HG03520 (cell line): ENCODE measurements at regions not wholly inside any gene's neighbourhood (a gene's known extent, or its start where the extent isn't known, plus 50 kb on each side); places are given as distances from the start of the nearest gene placed in this dataset.
"Not testable (repeated sequence)": the region's sequence is repeated elsewhere in the genome, so short reads cannot be mapped to it uniquely, and the experiment has no call there.

Source experiments
- ATAC-seq: cut with Tn5 transposase; IDR thresholded peaks from one replicate; pipeline ENCODE4 v1.9.1; 2021; ENCODE audit warnings: mild to moderate bottlenecking, moderate library complexity; ENCODE audit not compliant: unreplicated experiment

- ATAC-seq = not testable (repeated sequence)
Observed at GRCh38 chr4:49226216-49226866, 240.3 kb downstream of the CWH43 start.

- not testable (repeated sequence) for ATAC-seq
Observed at GRCh38 chr4:49227941-49228340, 241.9 kb downstream of the CWH43 start.

DNA sequence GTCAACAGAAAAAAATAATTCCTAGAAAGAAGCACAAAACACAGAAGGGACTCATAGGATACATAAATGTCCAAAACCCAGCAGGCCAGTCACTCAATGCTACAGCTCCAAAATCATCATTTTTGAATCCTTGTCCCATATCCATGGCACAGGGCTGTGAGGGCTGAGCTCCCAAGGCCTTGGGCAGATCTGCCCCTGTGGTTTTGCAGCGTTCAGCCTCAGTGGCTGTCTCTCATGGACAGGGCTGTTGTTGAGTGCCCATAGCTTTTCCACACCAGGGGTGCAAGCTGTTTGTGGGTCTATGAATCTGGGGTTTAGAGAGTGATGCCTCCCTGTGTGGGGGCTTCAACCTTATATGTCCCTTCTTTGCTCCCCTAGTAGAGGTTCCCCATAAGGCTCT, 243.2 kb downstream of the CWH43 start:
- ATAC-seq = not testable (repeated sequence)

GRCh38 chr4:49229713-49230112, 243.6 kb downstream of the CWH43 start:
- ATAC-seq = not testable (repeated sequence)

DNA sequence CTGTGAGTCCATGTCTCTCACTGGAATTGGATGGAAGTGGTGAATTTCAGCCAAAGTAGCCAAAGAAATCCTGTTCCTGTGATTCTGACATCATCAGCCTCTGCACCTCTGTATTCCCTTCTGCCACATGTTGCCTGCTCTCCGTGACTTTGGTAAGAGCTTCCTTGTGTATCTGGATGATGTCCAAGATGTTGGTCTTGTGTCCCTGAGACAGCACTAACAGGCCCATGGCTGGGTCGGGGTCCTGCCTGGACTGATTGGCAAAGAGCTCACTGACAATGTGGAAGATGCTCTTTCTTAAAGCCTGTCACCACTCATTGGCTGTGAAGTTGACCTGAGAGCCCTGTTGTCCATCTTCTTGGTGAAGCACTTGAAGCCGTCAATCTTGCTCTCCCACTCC, 247.3 kb downstream of the CWH43 start:
- not testable (repeated sequence) for ATAC-seq

- not testable (repeated sequence) for ATAC-seq
Observed at GRCh38 chr4:49233749-49234148, 247.7 kb downstream of the CWH43 start.

DNA sequence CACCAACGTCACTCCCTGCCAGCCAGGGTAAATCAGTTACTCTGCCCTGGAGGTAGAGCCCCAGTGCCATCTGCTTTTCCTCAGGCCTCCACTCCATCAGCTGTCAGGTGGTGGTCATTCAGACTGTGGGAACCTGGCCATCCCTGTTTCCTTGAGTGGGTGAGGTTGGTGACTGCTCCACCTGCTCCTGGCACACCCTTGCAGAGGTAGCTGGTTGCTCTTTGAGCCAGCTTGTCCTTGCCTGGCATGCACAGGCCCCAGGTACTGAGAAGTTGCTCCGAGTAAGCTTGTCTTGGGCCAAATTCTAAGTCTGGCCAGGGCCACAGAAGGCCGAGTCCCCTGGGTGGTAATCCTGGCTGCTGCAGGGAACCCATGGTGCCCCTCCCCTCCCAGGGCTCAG, 248.3 kb downstream of the CWH43 start:
- not testable (repeated sequence) for ATAC-seq

GRCh38 chr4:49235413-49236160, 249.5 kb downstream of the CWH43 start:
- not testable (repeated sequence) for ATAC-seq

DNA sequence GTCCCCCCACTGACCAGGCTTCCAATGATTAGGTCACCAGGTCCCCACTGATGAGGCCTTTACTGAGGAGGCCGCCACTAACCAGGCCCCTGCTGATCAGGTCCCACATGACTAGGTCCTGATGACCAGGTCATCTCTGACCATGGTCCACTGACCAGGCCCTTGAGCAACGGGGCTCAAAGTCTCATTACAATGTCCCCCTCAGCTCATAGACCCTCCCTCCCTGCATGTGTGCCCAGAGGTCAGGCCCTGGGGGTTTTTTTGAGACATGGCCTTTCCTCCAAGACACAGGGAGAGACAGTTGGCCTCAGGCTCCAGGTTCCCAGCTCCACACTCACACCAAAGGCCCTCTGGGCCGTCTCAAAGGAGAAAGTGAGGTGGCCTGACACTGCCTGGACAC, 250.4 kb downstream of the CWH43 start:
- ATAC-seq = not testable (repeated sequence)

DNA sequence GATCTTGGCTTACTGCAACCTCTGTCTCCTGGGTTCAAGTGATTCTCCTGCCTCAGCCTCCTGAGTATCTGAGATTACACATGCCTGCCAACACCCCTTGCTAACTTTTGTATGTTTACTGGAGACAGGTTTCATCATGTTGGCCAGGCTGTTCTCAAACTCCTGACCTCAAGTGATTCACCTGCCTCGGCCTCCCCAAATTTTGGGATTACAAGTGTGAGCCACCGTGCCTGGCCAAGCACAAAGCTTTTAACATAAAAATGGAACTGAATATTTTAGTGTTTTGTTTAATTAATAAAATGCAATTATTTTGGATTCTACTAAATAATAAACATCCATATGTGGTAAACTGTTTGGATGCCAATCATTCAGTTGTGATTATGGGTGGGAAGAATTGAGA, 255.2 kb downstream of the CWH43 start:
- not testable (repeated sequence) for ATAC-seq

DNA sequence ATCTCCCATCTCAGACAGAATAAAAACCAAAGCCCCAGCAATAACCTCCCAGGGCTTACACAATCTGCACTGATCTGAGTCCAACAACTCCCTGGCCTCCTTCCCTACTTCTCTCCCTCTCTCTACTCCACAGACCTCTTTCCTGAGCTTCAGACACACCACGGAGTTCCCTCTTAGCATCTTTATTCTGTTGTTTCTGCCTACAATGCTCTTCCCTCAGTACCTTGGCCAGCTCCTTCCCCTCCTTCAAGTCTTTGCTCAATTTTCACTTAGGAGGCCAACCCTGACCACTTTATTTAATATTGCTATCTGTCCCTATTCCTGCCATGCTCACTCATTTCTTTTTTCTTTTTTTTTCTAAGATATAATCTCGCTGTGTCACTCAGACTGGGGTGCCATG, 276.7 kb downstream of the CWH43 start:
- ATAC-seq = not testable (repeated sequence)

- not testable (repeated sequence) for ATAC-seq
Observed at GRCh38 chr4:49270435-49270834, 284.4 kb downstream of the CWH43 start.

- not testable (repeated sequence) for ATAC-seq
Observed at GRCh38 chr4:49270912-49271311, 284.8 kb downstream of the CWH43 start.

- ATAC-seq = not testable (repeated sequence)
Observed at GRCh38 chr4:49285905-49286304, 299.8 kb downstream of the CWH43 start.

DNA sequence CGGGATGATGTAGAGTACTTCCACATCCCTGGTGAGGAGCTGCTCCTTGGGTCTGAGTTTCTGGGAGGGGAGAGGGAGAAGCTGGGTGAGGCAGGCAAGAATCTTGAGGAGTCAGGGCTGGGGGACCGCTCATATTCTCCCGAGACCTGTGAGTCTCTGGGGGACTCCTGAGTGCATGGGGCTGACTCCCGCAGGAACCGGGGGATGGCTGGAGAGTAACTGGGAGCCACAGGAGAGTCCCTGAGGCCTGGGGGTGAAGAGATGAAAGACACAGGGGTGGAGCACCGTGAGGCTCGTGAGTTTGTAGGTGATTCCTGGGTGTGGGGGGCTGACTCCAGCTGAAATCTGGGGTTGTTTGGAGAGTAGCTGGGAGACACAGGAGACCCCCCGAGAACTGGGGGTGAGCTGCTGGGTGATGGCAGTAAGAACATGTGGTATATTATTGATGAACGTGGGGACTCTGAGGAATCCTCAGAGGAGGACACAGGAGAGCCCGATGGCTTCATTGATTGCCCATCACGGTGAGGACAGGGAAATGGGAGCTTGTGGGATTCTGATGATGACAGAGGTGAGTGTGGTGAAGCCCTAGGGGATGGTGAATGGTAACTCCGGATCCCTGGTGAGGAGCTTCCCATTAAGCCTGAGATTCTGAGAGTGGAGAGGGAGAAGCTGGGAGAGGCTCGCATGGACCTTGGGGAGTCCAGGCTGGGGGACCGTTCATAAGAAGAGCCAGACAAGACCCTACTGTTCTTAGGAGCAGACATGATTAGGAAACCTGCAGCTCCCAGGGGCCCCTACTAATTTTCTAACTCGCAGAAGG, 301.1 kb downstream of the CWH43 start:
- not testable (repeated sequence) for ATAC-seq

DNA sequence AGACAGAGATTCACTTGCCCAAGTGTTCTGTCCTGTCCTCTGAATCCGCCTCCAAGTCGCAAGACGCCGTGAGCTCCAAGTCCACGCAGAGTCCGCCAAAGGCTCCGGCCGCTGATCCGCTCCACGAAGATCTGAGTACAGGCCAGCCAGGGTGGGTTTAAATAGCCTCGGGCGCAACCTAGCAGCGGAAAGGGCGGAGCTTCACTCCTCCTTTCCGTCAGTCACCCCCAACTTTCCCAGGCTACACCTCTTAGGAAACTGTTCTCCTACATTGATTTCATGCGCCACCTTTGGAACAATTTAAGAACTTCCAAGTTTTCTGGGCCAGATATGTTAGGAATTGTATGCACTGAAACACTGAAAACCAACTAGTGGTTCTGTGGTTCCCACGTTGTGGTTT, 301.8 kb downstream of the CWH43 start:
- not testable (repeated sequence) for ATAC-seq

GRCh38 chr4:49288796-49289195, 302.7 kb downstream of the CWH43 start:
- ATAC-seq = not testable (repeated sequence)

DNA sequence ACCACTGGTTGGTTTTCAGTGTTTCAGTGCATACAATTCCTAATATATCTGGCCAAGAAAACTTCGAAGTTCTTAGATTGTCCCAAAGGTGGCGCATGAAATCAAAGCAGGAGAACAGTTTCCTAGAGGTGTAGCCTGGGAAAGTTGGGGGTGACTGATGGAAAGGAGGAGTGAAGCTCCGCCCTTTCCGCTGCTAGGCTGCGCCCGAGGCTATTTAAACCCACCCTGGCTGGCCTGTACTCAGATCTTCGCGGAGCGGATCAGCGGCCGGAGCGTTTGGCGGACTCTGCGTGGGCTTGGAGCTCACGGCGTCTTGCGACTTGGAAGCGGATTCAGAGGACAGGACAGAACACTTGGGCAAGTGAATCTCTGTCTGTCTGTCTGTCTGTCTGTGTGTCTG, 328.7 kb downstream of the CWH43 start:
- not testable (repeated sequence) for ATAC-seq

- not testable (repeated sequence) for ATAC-seq
Observed at GRCh38 chr4:49320725-49321410, 334.8 kb downstream of the CWH43 start.

DNA sequence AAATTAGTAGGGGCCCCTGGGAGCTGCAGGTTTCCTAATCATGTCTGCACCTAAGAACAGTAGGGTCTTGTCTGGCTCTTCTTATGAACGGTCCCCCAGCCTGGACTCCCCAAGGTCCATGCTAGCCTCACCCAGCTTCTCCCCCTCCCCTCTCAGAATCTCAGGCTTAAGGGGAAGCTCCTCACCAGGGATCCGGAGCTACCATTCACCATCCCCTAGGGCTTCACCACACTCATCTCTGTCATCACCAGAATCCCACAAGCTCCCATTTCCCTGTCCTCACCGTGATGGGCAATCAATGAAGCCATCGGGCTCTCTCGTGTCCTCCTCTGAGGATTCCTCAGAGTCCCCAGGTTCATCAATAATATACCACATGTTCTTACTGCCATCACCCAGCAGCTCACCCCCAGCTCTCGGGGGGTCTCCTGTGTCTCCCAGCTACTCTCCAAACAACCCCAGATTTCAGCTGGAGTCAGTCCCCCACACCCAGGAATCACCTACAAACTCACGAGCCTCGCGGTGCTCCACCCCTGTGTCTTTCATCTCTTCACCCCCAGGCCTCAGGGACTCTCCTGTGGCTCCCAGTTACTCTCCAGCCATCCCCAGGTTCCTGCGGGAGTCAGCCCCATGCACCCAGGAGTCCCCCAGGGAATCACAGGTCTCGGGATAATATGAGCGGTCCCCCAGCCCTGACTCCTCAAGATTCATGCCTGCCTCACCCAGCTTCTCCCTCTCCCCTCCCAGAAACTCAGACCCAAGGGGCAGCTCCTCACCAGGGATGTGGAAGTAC, 335.6 kb downstream of the CWH43 start:
- not testable (repeated sequence) for ATAC-seq
